GM18870 (cell line): ENCODE measurements at regions not wholly inside any gene's neighbourhood (a gene's known extent, or its start where the extent isn't known, plus 50 kb on each side); places are given as distances from the start of the nearest gene placed in this dataset.
"Not testable (repeated sequence)": the region's sequence is repeated elsewhere in the genome, so short reads cannot be mapped to it uniquely, and the experiment has no call there.

Experiments used
- ATAC-seq: cut with Tn5 transposase; IDR thresholded peaks from one replicate; pipeline ENCODE4 v1.9.1; 2021; ENCODE audit warnings: moderate library complexity; ENCODE audit not compliant: unreplicated experiment

GRCh38 chr1:223018534-223018933, 124.5 kb downstream of the TLR5 start:
- no peak for ATAC-seq

DNA sequence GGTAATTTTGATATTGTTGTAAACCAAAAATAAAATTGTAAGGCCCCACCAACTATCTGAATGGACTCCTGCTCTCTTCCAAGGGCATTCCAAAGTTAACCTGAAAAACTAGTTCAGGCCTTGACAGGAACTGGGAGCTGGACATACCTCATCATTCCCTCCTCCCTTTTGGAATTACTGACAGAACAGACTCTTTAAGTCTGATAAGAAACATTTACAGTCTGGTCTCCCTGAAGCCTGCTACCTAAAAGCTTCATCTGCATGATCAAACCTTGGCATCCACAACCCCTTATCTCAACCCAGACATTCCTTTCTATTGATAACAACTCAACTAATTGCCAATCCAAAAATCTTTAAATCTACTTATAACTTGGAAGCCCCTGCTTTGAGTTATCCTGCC, 123.8 kb downstream of the TLR5 start:
- ATAC-seq: no peak

- no peak for ATAC-seq
Measured at GRCh38 chr1:223020770-223021169, 122.3 kb downstream of the TLR5 start.

DNA sequence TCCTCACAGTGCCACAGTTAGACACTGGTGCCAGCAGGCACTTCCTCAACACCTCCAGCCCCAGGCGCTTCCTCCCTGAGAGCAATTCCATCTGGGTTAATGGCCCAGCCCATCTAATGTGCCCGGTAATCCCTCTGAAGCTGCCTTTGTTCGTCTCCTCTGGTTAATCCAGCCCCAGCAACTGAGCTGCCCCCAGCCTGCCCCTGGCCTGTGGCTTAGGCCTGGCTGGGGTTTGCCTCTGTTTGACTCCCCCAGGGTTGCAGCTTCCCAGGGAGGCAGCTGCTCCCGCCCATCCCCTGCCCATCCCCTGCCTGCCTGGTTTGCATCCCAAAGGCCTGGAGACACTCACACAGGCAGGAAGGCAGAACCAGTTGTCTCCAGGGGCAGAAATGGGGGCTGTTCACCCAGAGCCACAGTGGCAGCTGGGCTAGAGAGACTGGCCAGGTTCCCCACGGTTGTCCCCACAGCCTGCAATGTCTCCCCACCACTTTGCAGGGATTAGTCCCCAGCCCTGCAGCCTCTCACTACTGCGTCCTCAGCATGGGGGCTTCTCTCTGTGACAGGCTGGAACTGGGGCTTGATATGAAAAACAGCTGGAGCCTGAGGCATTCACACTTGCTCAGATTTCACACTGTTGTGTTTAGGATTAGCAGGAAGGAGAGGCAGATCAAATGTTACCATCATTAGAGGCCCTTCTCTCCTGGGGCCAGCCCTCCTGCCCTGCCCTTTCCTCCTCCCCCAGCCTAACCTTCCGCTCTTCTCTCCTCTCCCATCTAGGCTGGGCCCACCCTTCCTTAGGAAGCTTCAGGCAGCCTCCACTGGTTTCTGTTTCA, 120.2 kb downstream of the TLR5 start:
- ATAC-seq: no peak

- ATAC-seq: no peak
Measured at GRCh38 chr1:223023863-223024262, 119.2 kb downstream of the TLR5 start.

- not testable (repeated sequence) for ATAC-seq
Measured at GRCh38 chr1:223024486-223024885, 118.6 kb downstream of the TLR5 start.

DNA sequence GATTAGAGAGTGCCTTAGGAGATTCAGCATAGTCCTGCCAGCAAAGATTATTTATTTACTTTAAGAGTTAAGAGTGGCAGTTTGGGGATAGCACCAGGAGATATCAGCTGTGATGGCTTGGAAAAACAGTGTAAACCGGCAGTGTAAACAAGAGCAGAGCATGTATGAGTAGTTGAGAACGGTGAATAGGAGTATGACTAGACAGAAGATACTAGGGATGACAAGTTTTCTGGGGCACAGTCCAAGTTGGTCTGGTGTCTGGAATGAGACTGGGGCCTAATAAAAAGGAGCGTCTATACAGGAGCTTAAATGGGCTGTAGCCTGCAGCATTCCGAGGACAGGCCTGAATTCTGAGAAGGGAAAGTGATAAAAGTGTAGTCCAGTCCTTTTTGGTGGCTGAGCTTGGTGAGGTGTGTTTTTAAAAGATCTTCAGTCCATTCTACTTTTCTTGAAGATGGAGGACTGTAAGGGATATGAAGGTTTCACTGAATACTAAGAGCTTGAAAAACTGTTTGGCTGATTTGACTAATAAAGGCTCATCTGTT, 117.8 kb downstream of the TLR5 start:
- ATAC-seq: not testable (repeated sequence)

DNA sequence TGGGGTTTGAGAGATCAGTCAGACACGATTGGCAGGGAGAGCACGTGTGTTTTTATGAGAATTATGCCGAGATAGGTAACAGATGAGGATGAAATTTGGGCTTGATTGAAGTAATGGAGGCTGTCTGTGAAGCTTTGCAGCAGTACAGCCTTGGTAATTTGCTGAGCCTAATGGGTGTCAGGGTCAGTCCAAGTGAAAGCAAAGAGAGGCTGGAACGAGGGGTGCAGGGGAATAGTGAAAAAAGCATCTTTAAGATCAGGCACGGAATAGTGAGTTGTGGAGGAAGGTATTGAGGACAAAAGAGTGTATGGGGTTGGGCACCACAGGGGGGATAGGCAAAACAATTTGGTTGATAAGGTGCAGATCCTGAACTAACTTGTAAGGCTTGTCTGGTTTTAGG, 116.4 kb downstream of the TLR5 start:
- not testable (repeated sequence) for ATAC-seq

GRCh38 chr1:223029985-223030769, 112.9 kb downstream of the TLR5 start:
- ATAC-seq: no peak

DNA sequence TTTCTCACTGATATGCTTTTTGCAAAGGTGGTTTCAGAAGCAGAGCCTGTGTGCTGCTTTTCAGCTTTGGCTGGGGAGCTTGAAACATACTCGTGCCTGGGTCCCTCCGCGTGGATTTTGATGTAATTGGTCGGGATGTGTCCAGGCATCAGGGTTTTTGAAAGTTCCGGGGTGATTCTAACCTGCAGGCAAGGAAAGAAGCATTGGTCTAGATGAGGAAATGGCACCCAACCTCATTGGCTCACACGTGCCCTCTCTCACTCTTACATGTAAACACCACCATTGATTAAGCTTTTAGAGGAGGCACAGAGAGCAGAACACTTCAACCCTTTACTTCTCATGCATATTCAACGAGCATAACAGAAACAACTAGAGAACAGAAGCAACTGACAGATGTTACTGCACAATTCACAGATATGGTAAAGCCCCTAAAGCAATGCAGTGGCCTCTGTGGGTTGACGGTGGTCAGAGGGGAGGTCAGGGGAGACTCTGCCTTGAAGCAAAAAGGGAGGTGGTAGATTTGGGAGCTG, 112.1 kb downstream of the TLR5 start:
- ATAC-seq: no peak

DNA sequence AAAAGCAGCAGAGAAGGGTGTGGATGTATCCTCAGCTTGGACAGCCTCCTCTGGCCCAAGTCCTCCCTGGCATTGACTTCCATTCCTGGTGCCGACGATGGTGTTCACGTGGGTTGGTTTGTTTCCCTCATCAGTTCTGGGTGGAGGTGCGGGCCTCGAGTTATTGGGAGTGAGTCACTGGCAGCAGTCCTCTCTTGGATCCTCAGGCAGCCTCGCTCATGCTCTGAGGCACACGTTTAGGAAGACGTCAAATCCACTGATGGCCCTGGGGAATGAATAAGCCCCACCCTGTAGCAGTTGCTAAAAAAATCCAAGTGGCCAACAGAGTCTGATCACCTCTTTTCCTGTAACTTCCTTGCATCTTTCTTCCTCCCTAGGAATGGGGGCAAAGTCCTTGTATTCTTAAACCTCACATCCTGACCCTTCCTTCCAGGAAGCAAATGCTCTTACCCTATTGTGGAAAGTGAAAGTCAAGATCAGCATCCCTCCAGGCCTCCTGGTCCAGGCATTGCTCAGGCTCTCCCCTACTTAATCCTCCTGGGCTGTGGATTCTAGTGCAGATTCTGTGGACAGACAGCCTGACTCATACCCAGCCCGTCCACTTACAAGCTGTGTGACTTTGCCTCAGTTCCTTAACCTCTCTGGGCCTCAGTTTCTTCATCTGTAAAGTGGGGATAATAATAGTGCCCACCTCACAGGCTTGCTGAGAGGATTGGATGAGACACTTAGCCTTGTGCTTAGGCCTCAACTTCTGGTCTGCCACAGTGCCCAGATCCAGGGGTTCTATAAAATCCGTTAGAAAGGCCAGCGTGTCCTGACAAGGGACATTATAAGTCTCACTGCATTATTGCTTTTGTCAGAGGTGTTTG, 111.1 kb downstream of the TLR5 start:
- no peak for ATAC-seq

DNA sequence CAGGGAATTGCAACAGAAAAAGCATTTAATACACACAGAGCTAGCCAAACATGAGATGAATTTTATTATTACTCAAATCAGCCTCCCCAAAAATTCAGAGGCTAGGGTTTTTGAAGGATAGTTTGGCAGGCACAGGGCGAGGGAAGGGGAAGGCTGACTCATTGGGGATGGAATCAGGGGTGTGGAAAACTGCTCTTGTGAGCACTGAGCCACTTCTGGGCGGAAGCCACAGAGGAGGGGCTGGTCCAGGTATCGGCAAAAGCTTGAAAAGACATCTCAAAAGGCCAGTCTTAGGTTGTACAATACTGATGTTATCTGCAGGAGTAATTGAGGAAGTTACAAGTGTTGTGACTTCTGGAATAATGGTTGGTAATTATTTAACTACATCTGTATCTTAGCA, 109.4 kb downstream of the TLR5 start:
- ATAC-seq: no peak

GRCh38 chr1:223034270-223034798, 108.7 kb downstream of the TLR5 start:
- no peak for ATAC-seq

DNA sequence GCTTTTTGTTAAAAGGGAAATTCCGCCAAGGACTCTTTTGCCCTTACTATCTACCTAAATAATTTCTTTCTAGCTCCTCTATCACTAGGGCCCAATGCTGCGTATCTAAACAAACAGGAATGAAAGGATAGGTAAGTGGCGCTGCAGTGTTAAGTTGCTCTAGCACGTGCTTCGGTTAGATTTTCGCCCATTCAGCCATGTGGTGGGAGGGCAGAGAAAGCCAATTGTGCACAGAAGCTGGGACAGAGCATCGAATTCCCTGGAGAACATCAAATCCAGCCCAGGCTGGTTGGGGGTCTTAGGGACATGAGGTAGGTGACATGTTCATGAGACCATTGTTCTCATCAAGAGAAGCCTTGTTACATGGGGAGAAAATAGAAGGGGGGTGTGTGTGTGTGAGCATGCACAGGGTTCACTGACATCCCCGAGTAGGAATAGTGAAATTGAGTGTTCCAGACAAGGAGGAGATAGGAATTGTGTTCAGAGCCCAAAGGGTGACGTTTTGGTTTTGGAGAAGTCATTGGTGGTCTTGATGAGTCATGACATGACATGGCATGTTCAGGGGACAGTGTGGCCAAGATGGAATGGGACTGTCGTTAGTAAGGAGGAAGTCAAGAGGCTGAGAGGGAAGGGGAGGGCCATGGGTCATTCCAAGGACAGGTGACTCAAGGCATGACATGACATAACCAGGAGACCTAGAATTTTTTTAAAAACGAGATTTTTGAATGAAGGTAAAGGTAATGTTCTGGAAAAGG, 107.1 kb downstream of the TLR5 start:
- no peak for ATAC-seq

DNA sequence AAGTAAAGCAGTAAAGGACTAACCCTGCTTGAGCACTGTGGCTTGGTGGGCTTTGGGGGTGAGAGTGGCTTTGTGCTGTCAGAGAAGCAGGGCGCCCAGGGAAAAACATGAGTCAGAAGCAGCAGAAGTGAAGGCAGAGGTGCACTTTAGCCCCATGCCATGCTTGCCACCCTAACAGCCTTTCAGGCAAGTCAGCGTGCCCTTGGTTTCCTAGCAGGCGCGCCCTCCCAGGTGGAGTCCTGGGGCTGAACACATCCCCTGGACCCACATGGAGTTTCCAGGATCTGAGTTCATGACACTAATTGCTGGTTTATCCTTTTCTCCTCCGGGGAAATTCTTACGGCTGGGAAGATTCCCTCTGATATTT, 106.6 kb downstream of the TLR5 start:
- no peak for ATAC-seq

DNA sequence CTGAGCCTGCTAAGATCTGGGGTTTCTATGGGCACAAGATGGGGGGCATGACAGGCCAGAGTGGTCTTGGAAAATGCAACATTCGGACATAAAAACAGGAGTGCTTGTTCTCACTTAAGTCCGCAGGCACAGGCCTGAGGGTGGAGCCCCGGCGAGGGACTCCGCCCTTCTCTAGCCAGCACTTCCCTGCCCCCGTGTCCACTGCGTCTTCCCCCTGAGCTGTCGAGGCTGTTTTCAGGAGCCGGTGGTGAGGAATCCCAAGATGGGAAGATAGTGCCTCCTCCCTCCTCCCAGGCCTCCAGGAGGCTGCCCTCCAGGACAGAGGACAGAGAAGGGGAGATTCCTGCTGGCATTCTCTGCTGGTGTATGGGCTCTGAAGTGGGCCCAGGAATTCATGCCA, 105.2 kb downstream of the TLR5 start:
- no peak for ATAC-seq

DNA sequence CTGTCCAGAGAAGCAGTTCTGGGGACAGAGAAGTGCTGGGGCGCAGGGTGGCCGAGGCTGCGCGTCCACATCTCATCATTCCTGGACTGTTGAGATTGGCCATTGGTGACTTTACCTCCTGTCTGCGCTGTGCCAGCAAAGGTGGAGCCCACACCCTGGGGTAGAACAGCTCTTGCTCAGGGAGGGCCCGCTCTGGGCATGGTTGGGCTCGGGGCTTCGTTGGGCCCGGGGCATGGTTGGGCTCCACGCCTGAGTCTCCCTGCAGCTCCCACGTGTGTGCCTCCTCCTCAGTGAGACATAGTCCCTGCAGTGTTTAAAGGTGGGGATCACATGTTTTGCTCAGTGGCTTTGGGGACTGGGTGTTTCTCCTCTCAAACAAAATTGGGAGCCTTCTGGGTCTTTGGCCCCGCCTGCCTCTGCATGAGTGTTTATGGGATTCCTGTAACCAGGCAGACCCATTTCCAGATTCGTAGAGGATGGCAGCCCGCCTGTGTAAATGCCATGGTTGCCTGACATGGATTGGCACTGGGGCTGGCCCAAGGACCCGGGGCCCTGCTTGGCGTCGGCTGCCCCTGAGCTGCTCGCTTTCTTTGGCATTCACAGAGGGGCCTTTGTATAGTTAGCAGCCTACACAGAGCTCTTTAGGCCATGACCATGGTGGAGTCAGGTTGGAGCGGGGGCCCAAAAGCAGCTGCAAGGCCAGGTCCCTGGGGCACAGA, 104.6 kb downstream of the TLR5 start:
- ATAC-seq: no peak

DNA sequence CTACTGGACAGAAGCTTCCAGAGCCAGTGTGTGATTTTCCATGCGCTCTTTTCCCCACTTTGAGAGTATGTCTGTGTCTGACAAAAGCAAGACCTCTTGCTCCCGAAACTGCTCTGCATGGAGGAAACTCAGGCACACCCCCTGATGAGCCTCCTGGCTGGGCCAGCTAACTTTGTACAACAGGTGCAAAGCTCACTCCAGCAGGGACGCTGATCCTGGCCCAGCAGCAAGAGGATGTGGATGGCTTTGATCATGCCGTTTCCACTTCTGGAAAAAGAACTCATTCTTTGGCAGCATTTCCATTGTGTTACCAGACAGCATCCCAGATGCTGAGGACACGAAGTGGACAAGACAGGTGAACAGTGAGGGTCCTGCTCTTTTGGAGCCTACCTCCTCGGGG, 103.1 kb downstream of the TLR5 start:
- no peak for ATAC-seq

DNA sequence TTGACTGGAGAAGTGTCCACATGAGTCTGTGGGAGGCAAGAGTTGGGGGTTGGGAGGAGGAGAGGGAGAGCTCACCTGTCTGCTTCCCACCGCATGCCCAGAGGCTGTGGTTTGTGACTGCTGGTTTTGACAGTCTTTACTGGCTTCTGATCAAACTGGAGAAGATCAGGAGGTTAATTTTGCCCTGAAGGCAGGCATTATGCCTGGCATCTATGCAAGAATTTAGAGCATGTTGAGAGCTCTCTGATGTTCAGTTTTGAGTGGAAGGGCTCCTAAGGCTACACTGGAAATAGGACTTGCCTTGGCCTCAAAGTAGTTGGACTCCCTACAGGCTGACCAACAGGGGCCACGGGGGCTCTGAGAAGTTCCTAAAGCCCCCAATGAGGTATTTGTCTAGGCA, 101.6 kb downstream of the TLR5 start:
- ATAC-seq: no peak
